Panc1 (cell line): ENCODE measurements at regions not wholly inside any gene's neighbourhood (a gene's known extent, or its start where the extent isn't known, plus 50 kb on each side); places are given as distances from the start of the nearest gene placed in this dataset.

ENCODE experiments used
- ATAC-seq: fragments of 200-7000 bp; cut with Tn5 transposase; 2 replicates; pipeline ENCODE4 v1.9.1; 2020; ENCODE audit warnings: mild to moderate bottlenecking, moderate library complexity
- BruUV-seq: library from RNA; stranded (reverse); fragments of 400-500 nt; replicated peaks from 2 replicates; lab custom pipeline; 2021; lab: Mats Ljungman, UMichigan
- CTCF ChIA-PET: fragments of 300-600 bp; sonication (Branson Sonifier 250); formaldehyde crosslinking; loops from one replicate; lab custom pipeline; 2022; ENCODE audit warnings: antibody characterized with exemption; lab: Charles Lee
- POLR2A ChIA-PET: fragments of 300-600 bp; sonication (Branson Sonifier 250); formaldehyde crosslinking; loops from one replicate; lab custom pipeline; 2022; ENCODE audit warnings: antibody characterized with exemption; lab: Charles Lee
- DNase-seq: peaks from one replicate; pipeline ENCODE4 v3.0.0-alpha.2; 2010; ENCODE audit warnings: low read depth, low spot score
- H3K27ac ChIP-seq: 2 replicates; pipeline ENCODE4 v1.5.1; 2011; ENCODE audit warnings: mild to moderate bottlenecking, low read length, inconsistent platforms
- H3K27me3 ChIP-seq: fragments of 200-500 bp; sonication (Bioruptor generic); 2 replicates; pipeline ENCODE4 v1.6.0; 2014; ENCODE audit warnings: low read length, inconsistent platforms; ENCODE audit not compliant: control insufficient read depth, insufficient read depth
- H3K36me3 ChIP-seq: fragments of 200-500 bp; sonication (Bioruptor generic); 2 replicates; pipeline ENCODE4 v1.5.1; 2014; ENCODE audit warnings: inconsistent platforms, mild to moderate bottlenecking, low read length, moderate library complexity; ENCODE audit not compliant: control insufficient read depth, insufficient read depth
- H3K4me1 ChIP-seq: 2 replicates; pipeline ENCODE4 v1.5.1; 2011; ENCODE audit warnings: inconsistent platforms, mild to moderate bottlenecking, low read length, moderate library complexity; ENCODE audit not compliant: control insufficient read depth, insufficient read depth
- H3K4me3 ChIP-seq, 2 experiments: 2 replicates each; pipeline ENCODE4 v1.5.1; 2011 to 2012; ENCODE audit warnings: low read depth in 2 of 2, low read length in 2 of 2, mild to moderate bottlenecking in 2 of 2, inconsistent platforms in 1 of 2, moderate library complexity in 1 of 2
- H3K9me3 ChIP-seq: fragments of 200-500 bp; sonication (Bioruptor generic); 2 replicates; pipeline ENCODE4 v1.5.1; 2014; ENCODE audit warnings: low read depth, mild to moderate bottlenecking, inconsistent platforms, low read length, moderate library complexity; ENCODE audit not compliant: control insufficient read depth, insufficient read depth
- POLR2AphosphoS5 ChIP-seq: IDR thresholded peaks from 2 replicates; pipeline ENCODE4 v1.6.1; 2012; ENCODE audit warnings: mild to moderate bottlenecking, low read depth, low read length, moderate library complexity
- SIN3A ChIP-seq: IDR thresholded peaks from 2 replicates; pipeline ENCODE4 v1.6.1; 2012; ENCODE audit warnings: low read depth, mild to moderate bottlenecking, low read length, moderate library complexity, borderline replicate concordance; ENCODE audit not compliant: insufficient read depth
- TCF7L2 ChIP-seq: IDR thresholded peaks from 2 replicates; pipeline ENCODE4 v1.6.1; 2011; ENCODE audit warnings: mild to moderate bottlenecking, low read depth, low read length, inconsistent platforms
- in situ Hi-C: cut with HindIII; loops from 2 replicates; pipeline ENCODE4 v1.10.0; 2016; ENCODE audit warnings: low sequenced_read_pairs, low pct_unique_long_range_greater_than_20kb
- intact Hi-C: fragments of 100-400 bp; cut with micrococcal nuclease; formaldehyde crosslinking; loops from one replicate; pipeline ENCODE4 v1.10.0; 2022; ENCODE audit not compliant: unreplicated experiment
- TF ChIP-seq, protein P1 (sequence below), 2 experiments: IDR thresholded peaks; 2 replicates each; pipeline ENCODE4 v1.6.1; 2011 to 2012; ENCODE audit warnings: low read depth in 2 of 2, control low read depth in 1 of 2, low read length in 1 of 2, mild to moderate bottlenecking in 1 of 2, moderate library complexity in 1 of 2; ENCODE audit not compliant: insufficient read depth in 1 of 2
- TF ChIP-seq, protein P2 (sequence below): fragments of 450-650 bp; IDR thresholded peaks from 2 replicates; pipeline ENCODE4 v1.5.1; 2017; ENCODE audit warnings: mild to moderate bottlenecking

DNA sequence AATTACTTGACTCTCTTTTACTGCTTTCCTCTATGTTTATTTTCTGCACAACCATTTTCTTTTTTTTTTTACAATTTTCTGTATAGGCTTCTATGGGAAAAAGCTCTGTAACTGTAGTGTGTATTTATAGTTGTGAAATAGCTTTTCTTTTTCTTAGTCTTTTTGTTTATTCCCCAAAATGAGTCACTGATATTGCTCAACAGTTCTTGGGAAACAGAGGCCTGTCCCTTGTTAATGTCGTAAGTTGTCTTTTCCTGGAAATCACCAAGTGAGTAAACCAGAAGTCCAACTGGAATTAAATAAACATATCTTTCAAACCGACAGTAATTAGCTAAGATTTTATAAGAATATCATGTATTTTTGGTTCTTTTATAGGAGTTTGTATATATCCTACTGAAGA lies 325.1 kb upstream of the PRR16 start:
- Histone ChIP-seq H3K4me3 (no peak overlapping the region), H3K27me3 (no peaks in the 10 kb centered on the region), H3K36me3 (no peaks in the 10 kb centered on the region), H3K4me1 (no peaks in the 10 kb centered on the region), H3K27ac (no peak overlapping the region), H3K9me3 (no peaks in the 10 kb centered on the region; the same call in 1 of the 2 replicates)
- POLR2A ChIA-PET: interaction anchor here (0.7 kb wide), 1 partner anchor 27 kb away, joined by 3 read pairs; no protein-coding TSS in a partner anchor
- intact Hi-C loops (no loop called here), in situ Hi-C loops (no loop called here)
- no TSS peak for BruUV-seq
- ATAC-seq (no peak), DNase-seq (peak; percentile 24)
- TF ChIP-seq POLR2AphosphoS5: no peak
- TF ChIP-seq SIN3A: no peak
- TF ChIP-seq, protein P1, sequence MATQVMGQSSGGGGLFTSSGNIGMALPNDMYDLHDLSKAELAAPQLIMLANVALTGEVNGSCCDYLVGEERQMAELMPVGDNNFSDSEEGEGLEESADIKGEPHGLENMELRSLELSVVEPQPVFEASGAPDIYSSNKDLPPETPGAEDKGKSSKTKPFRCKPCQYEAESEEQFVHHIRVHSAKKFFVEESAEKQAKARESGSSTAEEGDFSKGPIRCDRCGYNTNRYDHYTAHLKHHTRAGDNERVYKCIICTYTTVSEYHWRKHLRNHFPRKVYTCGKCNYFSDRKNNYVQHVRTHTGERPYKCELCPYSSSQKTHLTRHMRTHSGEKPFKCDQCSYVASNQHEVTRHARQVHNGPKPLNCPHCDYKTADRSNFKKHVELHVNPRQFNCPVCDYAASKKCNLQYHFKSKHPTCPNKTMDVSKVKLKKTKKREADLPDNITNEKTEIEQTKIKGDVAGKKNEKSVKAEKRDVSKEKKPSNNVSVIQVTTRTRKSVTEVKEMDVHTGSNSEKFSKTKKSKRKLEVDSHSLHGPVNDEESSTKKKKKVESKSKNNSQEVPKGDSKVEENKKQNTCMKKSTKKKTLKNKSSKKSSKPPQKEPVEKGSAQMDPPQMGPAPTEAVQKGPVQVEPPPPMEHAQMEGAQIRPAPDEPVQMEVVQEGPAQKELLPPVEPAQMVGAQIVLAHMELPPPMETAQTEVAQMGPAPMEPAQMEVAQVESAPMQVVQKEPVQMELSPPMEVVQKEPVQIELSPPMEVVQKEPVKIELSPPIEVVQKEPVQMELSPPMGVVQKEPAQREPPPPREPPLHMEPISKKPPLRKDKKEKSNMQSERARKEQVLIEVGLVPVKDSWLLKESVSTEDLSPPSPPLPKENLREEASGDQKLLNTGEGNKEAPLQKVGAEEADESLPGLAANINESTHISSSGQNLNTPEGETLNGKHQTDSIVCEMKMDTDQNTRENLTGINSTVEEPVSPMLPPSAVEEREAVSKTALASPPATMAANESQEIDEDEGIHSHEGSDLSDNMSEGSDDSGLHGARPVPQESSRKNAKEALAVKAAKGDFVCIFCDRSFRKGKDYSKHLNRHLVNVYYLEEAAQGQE (IDR thresholded peaks at IDR 0.05; ENCODE audit: insufficient read depth in 1 of 2, low read depth in 2 of 2, low read length in 1 of 2): no peak
- TF ChIP-seq, protein P2, sequence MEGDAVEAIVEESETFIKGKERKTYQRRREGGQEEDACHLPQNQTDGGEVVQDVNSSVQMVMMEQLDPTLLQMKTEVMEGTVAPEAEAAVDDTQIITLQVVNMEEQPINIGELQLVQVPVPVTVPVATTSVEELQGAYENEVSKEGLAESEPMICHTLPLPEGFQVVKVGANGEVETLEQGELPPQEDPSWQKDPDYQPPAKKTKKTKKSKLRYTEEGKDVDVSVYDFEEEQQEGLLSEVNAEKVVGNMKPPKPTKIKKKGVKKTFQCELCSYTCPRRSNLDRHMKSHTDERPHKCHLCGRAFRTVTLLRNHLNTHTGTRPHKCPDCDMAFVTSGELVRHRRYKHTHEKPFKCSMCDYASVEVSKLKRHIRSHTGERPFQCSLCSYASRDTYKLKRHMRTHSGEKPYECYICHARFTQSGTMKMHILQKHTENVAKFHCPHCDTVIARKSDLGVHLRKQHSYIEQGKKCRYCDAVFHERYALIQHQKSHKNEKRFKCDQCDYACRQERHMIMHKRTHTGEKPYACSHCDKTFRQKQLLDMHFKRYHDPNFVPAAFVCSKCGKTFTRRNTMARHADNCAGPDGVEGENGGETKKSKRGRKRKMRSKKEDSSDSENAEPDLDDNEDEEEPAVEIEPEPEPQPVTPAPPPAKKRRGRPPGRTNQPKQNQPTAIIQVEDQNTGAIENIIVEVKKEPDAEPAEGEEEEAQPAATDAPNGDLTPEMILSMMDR: no peak
- TF ChIP-seq TCF7L2: no peak
- CTCF ChIA-PET: no interaction called here

DNA sequence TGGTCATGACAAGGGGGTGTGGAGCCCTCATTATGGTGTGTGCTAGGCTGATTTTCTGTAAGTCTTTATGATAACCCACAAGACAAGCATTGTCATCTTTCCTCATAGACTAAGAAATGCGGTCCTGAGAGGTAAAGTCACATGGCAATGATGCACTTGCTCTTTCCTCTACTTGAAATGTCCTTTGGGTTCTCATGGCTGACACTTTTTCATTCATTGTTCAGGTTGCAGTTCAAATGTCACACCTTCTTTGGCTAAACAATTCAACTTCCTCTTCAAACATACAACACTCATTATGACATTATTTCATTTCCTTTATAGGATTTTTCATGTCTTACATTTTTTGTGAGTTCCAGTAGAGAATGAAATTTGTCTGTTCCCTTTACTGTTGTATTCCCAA lies 323.6 kb upstream of the PRR16 start:
- H3K4me3 ChIP-seq: no peak overlapping the region
- H3K9me3 ChIP-seq: no peaks in the 10 kb centered on the region; the same call in 1 of the 2 replicates
- no peaks in the 10 kb centered on the region for H3K27me3 ChIP-seq
- no peaks in the 10 kb centered on the region for H3K36me3 ChIP-seq
- POLR2A ChIA-PET: no interaction called here
- TF ChIP-seq, protein P1 (IDR thresholded peaks at IDR 0.05; ENCODE audit: insufficient read depth in 1 of 2, low read depth in 2 of 2, low read length in 1 of 2): no peak
- TF ChIP-seq TCF7L2 (no peak), POLR2AphosphoS5 (no peak), SIN3A (no peak)
- TF ChIP-seq, protein P2: no peak
- CTCF ChIA-PET: no interaction called here
- BruUV-seq: no TSS peak
- H3K4me1 ChIP-seq: no peaks in the 10 kb centered on the region
- ATAC-seq (no peak), DNase-seq (no peak)
- in situ Hi-C loops (no loop called here), intact Hi-C loops (no loop called here)
- H3K27ac ChIP-seq: no peak overlapping the region
